ENCODE measurements at regions not wholly inside any gene's neighbourhood (a gene's known extent, or its start where the extent isn't known, plus 50 kb on each side); places are given as distances from the start of the nearest gene placed in this dataset.

- Histone ChIP-seq H3K27me3 (no peaks in the 10 kb centered on the region), H3K4me2 (no peak overlapping the region), H3K9me3 (no peaks in the 10 kb centered on the region), H4K20me1 (no peaks in the 10 kb centered on the region), H3K36me3 (no peaks in the 10 kb centered on the region), H3K4me1 (no peaks in the 10 kb centered on the region), H3K9ac (no peak overlapping the region), H3K27ac (no peak overlapping the region), H3K4me3 (no peak overlapping the region)
- no peak for TF ChIP-seq Cebpa-rat (IDR thresholded peaks at IDR 0.05)
Observed at GRCh38 chr1:237953238-237953637, 62.5 kb upstream of the ZP4 start.

Data from BLaER1 (cell line).